ENCODE measurements at regions not wholly inside any gene's neighbourhood (a gene's known extent, or its start where the extent isn't known, plus 50 kb on each side); places are given as distances from the start of the nearest gene placed in this dataset.

- no peak for DNase-seq (ENCODE audit: low read depth, low spot score)
These were observed 258.1 kb downstream of the STK31 start for GRCh38 chr7:23967949-23968599.

GRCh38 chr7:23968791-23969190 is 258.8 kb downstream of the STK31 start:
- no peak for TF ChIP-seq CTCF (IDR thresholded peaks at IDR 0.05; ENCODE audit: low read depth, low read length)
- in situ Hi-C loops (cut with HindIII; ENCODE audit: low sequenced_read_pairs), result no loop called here
- no peak overlapping the region for H3K4me3 ChIP-seq (ENCODE audit: low read depth, low read length)
- no peak for DNase-seq (ENCODE audit: low read depth, low spot score)

More at GRCh38 chr7:23967949-23968599, 258.1 kb downstream of the STK31 start:
- in situ Hi-C loops (cut with HindIII; ENCODE audit: low sequenced_read_pairs), result no loop called here
- no peak overlapping the region for H3K4me3 ChIP-seq (ENCODE audit: low read depth, low read length)
- TF ChIP-seq CTCF (IDR thresholded peaks at IDR 0.05; ENCODE audit: low read depth, low read length), result no peak

GRCh38 chr7:23969443-23969842 is 259.4 kb downstream of the STK31 start:
- in situ Hi-C loops (cut with HindIII; ENCODE audit: low sequenced_read_pairs), result no loop called here
- DNase-seq (ENCODE audit: low read depth, low spot score), result no peak

GRCh38 chr7:23970193-23970592 is 260.2 kb downstream of the STK31 start:
- DNase-seq (ENCODE audit: low read depth, low spot score), result no peak
- TF ChIP-seq CTCF (IDR thresholded peaks at IDR 0.05; ENCODE audit: low read depth, low read length), result no peak
- H3K4me3 ChIP-seq (ENCODE audit: low read depth, low read length), result no peak overlapping the region
- in situ Hi-C loops (cut with HindIII; ENCODE audit: low sequenced_read_pairs), result no loop called here

More at GRCh38 chr7:23969443-23969842, 259.4 kb downstream of the STK31 start:
- TF ChIP-seq CTCF (IDR thresholded peaks at IDR 0.05; ENCODE audit: low read depth, low read length), result no peak
- H3K4me3 ChIP-seq (ENCODE audit: low read depth, low read length), result no peak overlapping the region

GRCh38 chr7:23971031-23971430 is 261.0 kb downstream of the STK31 start:
- DNase-seq (ENCODE audit: low read depth, low spot score), result peak; percentile 3
- no peak for TF ChIP-seq CTCF (IDR thresholded peaks at IDR 0.05; ENCODE audit: low read depth, low read length)
- in situ Hi-C loops (cut with HindIII; ENCODE audit: low sequenced_read_pairs), result no loop called here
- no peak overlapping the region for H3K4me3 ChIP-seq (ENCODE audit: low read depth, low read length)

- H3K4me3 ChIP-seq (ENCODE audit: low read depth, low read length), result no peak overlapping the region
- in situ Hi-C loops (cut with HindIII; ENCODE audit: low sequenced_read_pairs), result no loop called here
- TF ChIP-seq CTCF (IDR thresholded peaks at IDR 0.05; ENCODE audit: low read depth, low read length), result no peak
- DNase-seq (ENCODE audit: low read depth, low spot score), result no peak
These were observed 262.0 kb downstream of the STK31 start for GRCh38 chr7:23972057-23972456.
